ENCODE measurements at regions not wholly inside any gene's neighbourhood (a gene's known extent, or its start where the extent isn't known, plus 50 kb on each side); places are given as distances from the start of the nearest gene placed in this dataset.

GRCh38 chr2:238963161-238963970 is 115.5 kb downstream of the TWIST2 start:
- no peak for DNase-seq (ENCODE audit: low read depth)

GRCh38 chr2:238963971-238964328 is 116.1 kb downstream of the TWIST2 start:
- DNase-seq (ENCODE audit: low read depth): no peak

- DNase-seq (ENCODE audit: low read depth): no peak
These were observed 116.7 kb downstream of the TWIST2 start for GRCh38 chr2:238964544-238965067.

GRCh38 chr2:238965371-238966071 is 117.6 kb downstream of the TWIST2 start:
- DNase-seq (ENCODE audit: low read depth): no peak

GRCh38 chr2:238966072-238966937 is 118.4 kb downstream of the TWIST2 start:
- DNase-seq (ENCODE audit: low read depth): no peak

- DNase-seq (ENCODE audit: low read depth): no peak
These were observed 119.4 kb downstream of the TWIST2 start for GRCh38 chr2:238967031-238967977.

GRCh38 chr2:238967978-238968360 is 120.1 kb downstream of the TWIST2 start:
- no peak for DNase-seq (ENCODE audit: low read depth)

GRCh38 chr2:238968616-238969384 is 120.9 kb downstream of the TWIST2 start:
- DNase-seq (ENCODE audit: low read depth): no peak

GRCh38 chr2:238969857-238970256 is 122.0 kb downstream of the TWIST2 start:
- no peak for DNase-seq (ENCODE audit: low read depth)

- peak; percentile 20 for DNase-seq (ENCODE audit: low read depth)
These were observed 122.7 kb downstream of the TWIST2 start for GRCh38 chr2:238970553-238971081.

- no peak for DNase-seq (ENCODE audit: low read depth)
These were observed 123.6 kb downstream of the TWIST2 start for GRCh38 chr2:238971318-238972145.

- DNase-seq (ENCODE audit: low read depth): no peak
These were observed 124.2 kb downstream of the TWIST2 start for GRCh38 chr2:238972146-238972445.

GRCh38 chr2:238973038-238973739 is 125.3 kb downstream of the TWIST2 start:
- no peak for DNase-seq (ENCODE audit: low read depth)

- no peak for DNase-seq (ENCODE audit: low read depth)
These were observed 126.2 kb downstream of the TWIST2 start for GRCh38 chr2:238974081-238974480.

- DNase-seq (ENCODE audit: low read depth): no peak
These were observed 126.7 kb downstream of the TWIST2 start for GRCh38 chr2:238974501-238975166.

GRCh38 chr2:238975408-238975807 is 127.5 kb downstream of the TWIST2 start:
- no peak for DNase-seq (ENCODE audit: low read depth)

GRCh38 chr2:238978497-238978896 is 130.6 kb downstream of the TWIST2 start:
- DNase-seq (ENCODE audit: low read depth): no peak

GRCh38 chr2:238979636-238980035 is 131.8 kb downstream of the TWIST2 start:
- DNase-seq (ENCODE audit: low read depth): no peak

Data from T follicular helper cell (primary cell).